ENCODE measurements at regions not wholly inside any gene's neighbourhood (a gene's known extent, or its start where the extent isn't known, plus 50 kb on each side); places are given as distances from the start of the nearest gene placed in this dataset.

DNA sequence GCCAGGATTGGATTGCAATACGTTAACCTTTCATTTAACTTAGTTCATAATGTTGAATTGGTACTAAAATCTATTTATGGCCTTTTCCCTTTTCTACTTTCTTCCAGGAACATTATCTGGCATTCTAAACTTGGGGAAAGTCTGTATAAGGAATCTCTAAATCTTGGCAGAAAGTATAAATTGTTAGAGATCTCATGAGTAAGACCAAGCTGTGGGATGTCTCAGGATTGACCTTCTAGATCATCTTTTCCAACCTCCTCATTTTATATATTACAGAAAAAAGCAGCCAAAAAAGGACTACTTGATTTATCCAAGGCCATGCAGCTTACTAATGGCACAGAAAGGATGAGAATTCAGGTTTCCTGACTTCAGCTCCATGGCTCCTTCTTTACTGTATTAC, 598.3 kb downstream of the INHBA start:
- H3K4me3 Mint-ChIP-seq: no peak overlapping the region
- TF ChIP-seq, protein P1, sequence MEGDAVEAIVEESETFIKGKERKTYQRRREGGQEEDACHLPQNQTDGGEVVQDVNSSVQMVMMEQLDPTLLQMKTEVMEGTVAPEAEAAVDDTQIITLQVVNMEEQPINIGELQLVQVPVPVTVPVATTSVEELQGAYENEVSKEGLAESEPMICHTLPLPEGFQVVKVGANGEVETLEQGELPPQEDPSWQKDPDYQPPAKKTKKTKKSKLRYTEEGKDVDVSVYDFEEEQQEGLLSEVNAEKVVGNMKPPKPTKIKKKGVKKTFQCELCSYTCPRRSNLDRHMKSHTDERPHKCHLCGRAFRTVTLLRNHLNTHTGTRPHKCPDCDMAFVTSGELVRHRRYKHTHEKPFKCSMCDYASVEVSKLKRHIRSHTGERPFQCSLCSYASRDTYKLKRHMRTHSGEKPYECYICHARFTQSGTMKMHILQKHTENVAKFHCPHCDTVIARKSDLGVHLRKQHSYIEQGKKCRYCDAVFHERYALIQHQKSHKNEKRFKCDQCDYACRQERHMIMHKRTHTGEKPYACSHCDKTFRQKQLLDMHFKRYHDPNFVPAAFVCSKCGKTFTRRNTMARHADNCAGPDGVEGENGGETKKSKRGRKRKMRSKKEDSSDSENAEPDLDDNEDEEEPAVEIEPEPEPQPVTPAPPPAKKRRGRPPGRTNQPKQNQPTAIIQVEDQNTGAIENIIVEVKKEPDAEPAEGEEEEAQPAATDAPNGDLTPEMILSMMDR (conservative IDR thresholded peaks at IDR 0.05): no peak

More for the DNA sequence above, 598.3 kb downstream of the INHBA start:
- Histone ChIP-seq H3K18ac (ENCODE audit: insufficient read length, low read depth, low read length) (no peak overlapping the region), H4K20me1 (ENCODE audit: control insufficient read depth, insufficient read depth, insufficient read length) (no peaks in the 10 kb centered on the region), H2AFZ (ENCODE audit: low read length) (no peak overlapping the region), H3K56ac (ENCODE audit: insufficient read length, low read depth, low read length) (no peak overlapping the region), H3K14ac (ENCODE audit: insufficient read depth, low read length) (no peak overlapping the region), H3K9me3 (ENCODE audit: control insufficient read depth, low read depth, low read length) (no peaks in the 10 kb centered on the region), H4K8ac (replicated peaks; ENCODE audit: insufficient read length, low read depth, low read length) (no peak overlapping the region), H3K4ac (ENCODE audit: low read depth, low read length) (no peak overlapping the region), H3K4me2 (ENCODE audit: insufficient read depth, insufficient read length, low read length) (no peak overlapping the region), H3T11ph (ENCODE audit: low read length) (no peak overlapping the region), H3K9ac (ENCODE audit: extremely low read depth, insufficient read length, low read length) (no peak overlapping the region), H2BK20ac (ENCODE audit: low read depth, low read length, poor library complexity, severe bottlenecking) (no peak overlapping the region), H2BK120ac (ENCODE audit: low read depth, low read length, poor library complexity, severe bottlenecking) (no peak overlapping the region), H3K79me1 (ENCODE audit: insufficient read depth, low read depth, low read length, poor library complexity, severe bottlenecking) (no peaks in the 10 kb centered on the region), H3K23ac (ENCODE audit: insufficient read length, low read depth, low read length) (no peak overlapping the region), H3K27ac (ENCODE audit: insufficient read length, low read depth, low read length) (no peak overlapping the region), H3K23me2 (ENCODE audit: insufficient read length, low read depth, low read length, poor library complexity, severe bottlenecking) (no peaks in the 10 kb centered on the region), H2BK5ac (ENCODE audit: insufficient read length, low read length) (no peak overlapping the region), H2BK12ac (ENCODE audit: insufficient read length, low read depth, low read length) (no peak overlapping the region), H3K4me1 (ENCODE audit: insufficient read depth, low read length) (no peaks in the 10 kb centered on the region), H3K79me2 (ENCODE audit: insufficient read depth, low read length) (no peaks in the 10 kb centered on the region), H2AK5ac (ENCODE audit: insufficient read length, low read length) (no peak overlapping the region), H4K91ac (ENCODE audit: insufficient read length, low read depth, low read length) (no peak overlapping the region), H3K27me3 (ENCODE audit: insufficient read depth, low read length) (no peaks in the 10 kb centered on the region), H4K5ac (ENCODE audit: insufficient read length, low read depth, low read length) (no peak overlapping the region), H2BK15ac (ENCODE audit: low read depth, low read length) (no peak overlapping the region)
- H3K27me3 Mint-ChIP-seq (ENCODE audit: low read depth): peaks cover 1% of the 10 kb centered on the region; the same call in 1 of the 2 replicates
- WGBS (ENCODE audit: extremely low coverage, insufficient read length, low lambda C conversion rate): no CpG with 5 or more reads among the region's 1 CpG
- DNase-seq: no peak
- peaks cover 6 to 11% of the 10 kb centered on the region in 2 experiments for H3K4me1 Mint-ChIP-seq
- H3K36me3 Mint-ChIP-seq (ENCODE audit: insufficient read depth in 1 of 3, low read depth in 3 of 3): no peaks in the 10 kb centered on the region
- no peaks in the 10 kb centered on the region for H3K9me3 Mint-ChIP-seq
- no peak overlapping the region for H3K27ac Mint-ChIP-seq

Measured in H9 (cell line).